Omental fat pad (tissue), 3 donors: ENCODE measurements at regions not wholly inside any gene's neighbourhood (a gene's known extent, or its start where the extent isn't known, plus 50 kb on each side); places are given as distances from the start of the nearest gene placed in this dataset.

Experiments
- ATAC-seq: fragments of 150-250 bp; one replicate; pipeline ENCODE4 v1.9.1; 2016; ENCODE audit warnings: mild to moderate bottlenecking, moderate library complexity; ENCODE audit not compliant: low FRiP score
- DNase-seq: peaks from one replicate; pipeline ENCODE4 v3.0.0-alpha.2; 2019; ENCODE audit warnings: low spot score
- CTCF ChIP-seq, 3 donors: fragments of 450-650 bp; IDR thresholded peaks; one replicate each; pipeline ENCODE4 v1.5.1; 2016 to 2017; ENCODE audit warnings: antibody characterized with exemption in 3 of 3, mild to moderate bottlenecking in 3 of 3, moderate library complexity in 2 of 3

- TF ChIP-seq CTCF (IDR thresholded peaks at IDR 0.05), result no peak
- ATAC-seq (peak; percentile 54), DNase-seq (no peak)
Measured at GRCh38 chr1:87968197-87968955, 639.7 kb downstream of the LMO4 start.

DNA sequence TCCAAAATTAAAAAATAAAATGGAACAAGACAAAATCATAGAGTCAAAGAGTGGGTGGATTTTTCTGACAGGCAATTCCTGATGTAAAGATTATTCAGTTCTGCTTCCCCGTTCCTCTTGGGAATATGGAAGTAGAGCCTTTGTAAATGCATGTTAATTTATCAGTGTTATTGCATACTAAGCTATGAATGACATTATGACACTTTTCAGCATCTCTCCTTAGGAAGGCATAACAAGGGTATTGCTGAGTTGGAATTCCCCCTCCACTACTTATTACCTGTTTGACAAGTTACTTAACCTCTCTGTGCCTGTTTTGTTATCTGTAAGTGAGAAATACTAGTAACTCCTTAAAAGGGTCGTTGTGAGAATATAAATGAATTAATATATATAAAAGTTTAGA is 640.4 kb downstream of the LMO4 start:
- no peak for TF ChIP-seq CTCF (IDR thresholded peaks at IDR 0.05)
- ATAC-seq, result no peak
- DNase-seq, result no peak

DNA sequence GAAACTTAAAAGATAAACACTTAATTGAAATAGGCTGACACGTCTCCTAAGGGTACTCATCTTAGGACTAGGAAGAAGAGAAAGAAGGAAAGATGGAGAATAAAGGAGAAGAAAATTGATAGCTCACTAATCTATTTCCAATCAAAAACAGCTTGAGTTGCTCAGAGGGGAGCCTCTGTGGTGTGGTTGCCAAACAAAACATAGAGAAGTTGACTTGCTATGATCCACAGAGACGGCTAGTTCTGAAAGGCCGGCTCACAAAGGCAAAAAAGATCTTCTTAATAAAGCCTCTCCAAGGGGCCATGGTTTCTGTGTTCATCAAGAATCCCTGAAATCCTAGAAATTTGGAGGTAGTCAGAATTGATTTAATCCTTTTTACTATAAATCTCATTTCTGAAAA is 644.1 kb downstream of the LMO4 start:
- ATAC-seq (no peak), DNase-seq (no peak)
- TF ChIP-seq CTCF (IDR thresholded peaks at IDR 0.05), result no peak

- ATAC-seq (no peak), DNase-seq (no peak)
- TF ChIP-seq CTCF (IDR thresholded peaks at IDR 0.05), result no peak
Measured at GRCh38 chr1:87973896-87974295, 645.2 kb downstream of the LMO4 start.

DNA sequence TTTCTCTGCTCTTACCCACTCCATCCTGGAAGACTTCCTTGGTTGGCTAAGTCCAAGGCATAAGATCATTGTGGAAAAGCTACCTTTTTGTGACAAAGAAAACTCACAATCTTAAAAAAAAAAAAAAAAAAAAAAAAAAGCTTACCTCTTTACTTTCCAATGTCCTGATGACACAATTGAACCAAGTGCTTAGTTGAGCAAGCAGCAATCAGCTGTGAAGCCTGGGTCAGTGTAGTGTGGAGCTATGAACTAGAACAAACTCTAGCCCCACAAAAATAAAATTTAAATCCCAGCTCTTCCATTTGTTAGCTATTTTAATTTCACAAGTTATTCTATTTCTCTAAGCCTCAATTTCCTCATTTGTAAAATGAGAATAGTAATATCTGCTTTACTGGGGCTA is 647.6 kb downstream of the LMO4 start:
- ATAC-seq, result no peak
- no peak for DNase-seq
- TF ChIP-seq CTCF (IDR thresholded peaks at IDR 0.05), result no peak

DNA sequence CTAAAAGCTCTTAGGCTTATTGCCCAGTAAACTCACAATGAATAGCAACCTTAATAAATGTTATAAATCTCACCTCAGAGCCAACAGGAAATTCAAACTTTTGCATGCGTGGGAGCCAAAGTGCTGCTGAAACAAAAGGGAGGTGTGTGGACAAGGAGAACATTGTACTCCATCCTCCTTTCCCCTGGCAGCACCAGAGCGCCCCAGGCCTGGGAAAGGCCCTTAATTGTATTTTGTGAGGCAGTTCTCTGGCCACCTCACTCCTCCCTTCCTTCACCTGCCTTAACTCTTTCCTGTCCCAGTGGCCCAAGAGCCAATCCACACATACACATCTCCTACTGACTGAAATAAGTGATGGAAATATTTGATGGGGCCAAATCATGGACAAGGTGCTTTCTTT is 648.5 kb downstream of the LMO4 start:
- ATAC-seq, result no peak
- TF ChIP-seq CTCF (IDR thresholded peaks at IDR 0.05), result no peak
- no peak for DNase-seq

DNA sequence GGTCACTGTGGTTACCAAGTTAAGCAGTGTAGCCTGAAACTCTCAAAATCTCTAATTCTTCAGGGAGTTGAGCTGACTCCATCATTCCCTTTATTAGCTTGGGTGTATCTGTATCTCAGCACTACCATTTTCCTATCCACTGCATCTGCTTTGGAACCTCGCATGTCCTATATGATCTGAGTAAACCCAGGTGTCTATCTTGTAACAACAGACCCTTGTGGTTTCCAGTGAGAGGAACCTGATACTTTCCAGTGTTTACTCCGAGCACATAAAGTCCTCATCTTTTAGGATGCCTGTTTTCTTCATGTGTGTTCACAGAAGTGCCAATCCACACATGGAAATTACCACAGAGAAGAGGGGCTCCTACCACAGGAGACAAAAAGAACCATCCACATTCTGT is 650.4 kb downstream of the LMO4 start:
- ATAC-seq (no peak), DNase-seq (no peak)
- TF ChIP-seq CTCF (IDR thresholded peaks at IDR 0.05), result no peak
